ENCODE measurements at regions not wholly inside any gene's neighbourhood (a gene's known extent, or its start where the extent isn't known, plus 50 kb on each side); places are given as distances from the start of the nearest gene placed in this dataset.

DNA sequence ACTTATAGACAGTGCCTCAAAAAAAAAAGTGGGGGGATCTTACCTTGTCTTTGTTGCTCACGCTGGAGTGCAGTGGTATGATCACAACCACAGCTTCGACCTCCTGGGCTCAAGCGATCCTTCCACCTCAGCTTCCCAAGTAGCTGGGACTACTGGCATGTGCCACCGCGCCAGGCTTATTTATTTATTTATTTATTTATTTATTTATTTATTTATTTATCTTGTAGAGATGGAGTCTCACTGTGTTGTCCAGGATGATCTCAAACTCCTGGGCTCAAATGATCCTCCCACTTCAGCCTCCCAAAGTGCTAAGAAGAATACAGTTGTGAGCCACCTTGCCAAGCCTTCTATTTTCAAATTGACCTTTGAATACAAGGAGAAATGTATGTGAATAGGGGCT, 553.0 kb upstream of the BTBD3 start:
- H3K36me3 ChIP-seq (ENCODE audit: insufficient read depth) = no peaks in the 10 kb centered on the region
- TF ChIP-seq, protein P1, sequence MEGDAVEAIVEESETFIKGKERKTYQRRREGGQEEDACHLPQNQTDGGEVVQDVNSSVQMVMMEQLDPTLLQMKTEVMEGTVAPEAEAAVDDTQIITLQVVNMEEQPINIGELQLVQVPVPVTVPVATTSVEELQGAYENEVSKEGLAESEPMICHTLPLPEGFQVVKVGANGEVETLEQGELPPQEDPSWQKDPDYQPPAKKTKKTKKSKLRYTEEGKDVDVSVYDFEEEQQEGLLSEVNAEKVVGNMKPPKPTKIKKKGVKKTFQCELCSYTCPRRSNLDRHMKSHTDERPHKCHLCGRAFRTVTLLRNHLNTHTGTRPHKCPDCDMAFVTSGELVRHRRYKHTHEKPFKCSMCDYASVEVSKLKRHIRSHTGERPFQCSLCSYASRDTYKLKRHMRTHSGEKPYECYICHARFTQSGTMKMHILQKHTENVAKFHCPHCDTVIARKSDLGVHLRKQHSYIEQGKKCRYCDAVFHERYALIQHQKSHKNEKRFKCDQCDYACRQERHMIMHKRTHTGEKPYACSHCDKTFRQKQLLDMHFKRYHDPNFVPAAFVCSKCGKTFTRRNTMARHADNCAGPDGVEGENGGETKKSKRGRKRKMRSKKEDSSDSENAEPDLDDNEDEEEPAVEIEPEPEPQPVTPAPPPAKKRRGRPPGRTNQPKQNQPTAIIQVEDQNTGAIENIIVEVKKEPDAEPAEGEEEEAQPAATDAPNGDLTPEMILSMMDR (conservative IDR thresholded peaks at IDR 0.05; ENCODE audit: low read depth, low read length) = no peak
- no peaks in the 10 kb centered on the region for H4K20me1 ChIP-seq (ENCODE audit: insufficient read depth)
- no peaks in the 10 kb centered on the region for H3K79me2 ChIP-seq (ENCODE audit: insufficient read depth, low read depth)
- no peak overlapping the region for H3K4me3 ChIP-seq (IDR thresholded peaks at IDR 0.05; ENCODE audit: insufficient read depth, low read depth, low read length)
- no peak overlapping the region for H2AFZ ChIP-seq (ENCODE audit: low read depth)
- H3K4me1 ChIP-seq (ENCODE audit: low read depth, poor library complexity, severe bottlenecking) = no peaks in the 10 kb centered on the region
- H3K27ac ChIP-seq = no peak overlapping the region
- no peak overlapping the region for H3K4me2 ChIP-seq
- H3K9ac ChIP-seq = no peak overlapping the region
- H3K27me3 ChIP-seq (ENCODE audit: insufficient read depth, low read depth) = no peaks in the 10 kb centered on the region

DNA sequence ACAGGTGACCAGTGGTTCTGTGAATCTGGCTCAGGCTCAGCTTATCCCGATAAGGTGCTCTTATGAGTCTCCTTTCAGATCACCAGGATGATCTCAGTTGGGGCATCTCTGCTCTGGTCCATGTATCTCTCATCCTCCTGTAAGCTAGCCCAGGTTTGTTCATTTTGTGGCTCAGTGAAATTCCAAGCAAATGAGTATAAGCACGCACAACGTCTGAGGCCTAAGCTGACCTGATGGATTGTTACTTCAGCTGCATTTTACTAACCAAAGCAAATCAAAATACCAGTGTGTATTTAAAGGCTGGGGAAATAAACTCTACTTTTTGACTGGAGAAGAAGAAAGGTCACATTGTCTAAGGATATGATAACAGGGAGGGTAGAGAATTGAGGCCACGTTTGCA, 551.0 kb upstream of the BTBD3 start:
- H3K4me3 ChIP-seq (IDR thresholded peaks at IDR 0.05; ENCODE audit: insufficient read depth, low read depth, low read length) = no peak overlapping the region
- H2AFZ ChIP-seq (ENCODE audit: low read depth) = no peak overlapping the region
- H3K9ac ChIP-seq = no peak overlapping the region
- H4K20me1 ChIP-seq (ENCODE audit: insufficient read depth) = no peaks in the 10 kb centered on the region
- TF ChIP-seq, protein P1 (conservative IDR thresholded peaks at IDR 0.05; ENCODE audit: low read depth, low read length) = no peak
- H3K4me1 ChIP-seq (ENCODE audit: low read depth, poor library complexity, severe bottlenecking) = no peaks in the 10 kb centered on the region
- no peak overlapping the region for H3K27ac ChIP-seq
- H3K79me2 ChIP-seq (ENCODE audit: insufficient read depth, low read depth) = no peaks in the 10 kb centered on the region
- no peaks in the 10 kb centered on the region for H3K36me3 ChIP-seq (ENCODE audit: insufficient read depth)
- H3K4me2 ChIP-seq = no peak overlapping the region
- no peaks in the 10 kb centered on the region for H3K27me3 ChIP-seq (ENCODE audit: insufficient read depth, low read depth)

DNA sequence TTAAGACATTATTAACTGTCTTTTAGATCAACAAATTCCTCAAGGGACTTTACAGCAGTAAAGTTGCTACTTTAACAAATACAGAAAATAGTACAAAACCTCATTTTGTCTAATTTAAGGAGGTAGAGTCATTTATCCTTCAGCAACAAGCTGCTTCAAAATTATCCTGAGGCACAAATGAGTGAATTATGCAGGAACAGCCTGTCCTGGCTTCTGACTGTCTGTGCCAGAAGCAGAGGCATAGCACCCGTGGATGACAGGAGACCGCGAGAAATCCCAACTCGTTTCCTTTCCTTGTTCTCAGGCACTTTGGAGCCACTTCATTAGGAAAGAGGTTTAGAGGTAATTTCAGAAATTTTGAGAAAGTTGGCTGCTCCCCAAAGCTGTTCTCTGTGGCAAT, 549.2 kb upstream of the BTBD3 start:
- no peak overlapping the region for H3K27ac ChIP-seq
- no peak overlapping the region for H3K4me3 ChIP-seq (IDR thresholded peaks at IDR 0.05; ENCODE audit: insufficient read depth, low read depth, low read length)
- H4K20me1 ChIP-seq (ENCODE audit: insufficient read depth) = no peaks in the 10 kb centered on the region
- H3K36me3 ChIP-seq (ENCODE audit: insufficient read depth) = no peaks in the 10 kb centered on the region
- no peak overlapping the region for H2AFZ ChIP-seq (ENCODE audit: low read depth)
- no peak overlapping the region for H3K9ac ChIP-seq
- TF ChIP-seq, protein P1 (conservative IDR thresholded peaks at IDR 0.05; ENCODE audit: low read depth, low read length) = no peak
- no peak overlapping the region for H3K4me2 ChIP-seq
- H3K27me3 ChIP-seq (ENCODE audit: insufficient read depth, low read depth) = no peaks in the 10 kb centered on the region
- H3K79me2 ChIP-seq (ENCODE audit: insufficient read depth, low read depth) = no peaks in the 10 kb centered on the region
- H3K4me1 ChIP-seq (ENCODE audit: low read depth, poor library complexity, severe bottlenecking) = no peaks in the 10 kb centered on the region

DNA sequence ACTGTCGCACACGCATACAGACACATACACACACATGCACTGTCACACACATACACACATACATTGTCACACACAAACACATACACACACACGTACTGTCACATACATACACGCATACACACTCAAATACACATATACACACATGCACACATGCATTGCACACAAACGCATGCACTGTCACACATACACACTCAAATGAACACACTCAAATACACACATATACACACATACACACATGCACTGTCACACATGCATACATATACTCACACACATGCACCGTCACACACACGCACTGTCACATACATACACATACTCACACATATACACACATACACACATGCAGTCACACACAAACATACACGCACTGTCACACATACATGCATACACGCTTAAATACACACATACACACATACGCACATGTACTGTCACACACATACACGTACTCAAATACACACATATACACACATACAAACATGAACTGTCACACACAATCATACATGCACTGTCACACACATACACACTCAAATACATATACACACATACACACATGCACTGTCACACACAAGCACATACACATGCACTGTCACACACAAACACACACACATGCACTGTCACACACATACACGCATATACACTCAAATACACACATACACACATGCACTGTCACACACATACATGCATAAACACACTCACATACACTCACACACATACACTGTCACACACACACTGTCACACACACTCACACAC, 548.6 kb upstream of the BTBD3 start:
- H3K4me1 ChIP-seq (ENCODE audit: low read depth, poor library complexity, severe bottlenecking) = no peaks in the 10 kb centered on the region

More for the DNA sequence above, 548.6 kb upstream of the BTBD3 start:
- Histone ChIP-seq H2AFZ (ENCODE audit: low read depth) (no peak overlapping the region), H3K4me2 (no peak overlapping the region), H3K4me3 (IDR thresholded peaks at IDR 0.05; ENCODE audit: insufficient read depth, low read depth, low read length) (no peak overlapping the region), H3K27me3 (ENCODE audit: insufficient read depth, low read depth) (no peaks in the 10 kb centered on the region), H3K36me3 (ENCODE audit: insufficient read depth) (no peaks in the 10 kb centered on the region), H3K9ac (no peak overlapping the region), H3K27ac (no peak overlapping the region), H4K20me1 (ENCODE audit: insufficient read depth) (no peaks in the 10 kb centered on the region), H3K79me2 (ENCODE audit: insufficient read depth, low read depth) (no peaks in the 10 kb centered on the region)
- TF ChIP-seq, protein P1 (conservative IDR thresholded peaks at IDR 0.05; ENCODE audit: low read depth, low read length) = no peak

Measured in KMS-11 (cell line).